T-helper 17 cell (primary cell): ENCODE measurements at regions not wholly inside any gene's neighbourhood (a gene's known extent, or its start where the extent isn't known, plus 50 kb on each side); places are given as distances from the start of the nearest gene placed in this dataset.

Experiments used
- ATAC-seq: fragments of 150-1000 bp; cut with Tn5 transposase; 2 replicates; pipeline ENCODE4 v1.10.0; 2021; ENCODE audit warnings: mild to moderate bottlenecking, moderate library complexity
- DNase-seq, 3 donors: peaks; one replicate each; pipeline versions ENCODE4 v3.0.0 to v3.0.0-alpha.2; 2020 to 2021
- H3K9me3 ChIP-seq: one replicate; pipeline ENCODE4 v1.7.0; 2013; ENCODE audit warnings: low read length, mild to moderate bottlenecking; ENCODE audit not compliant: control insufficient read depth, poor library complexity, severe bottlenecking
- H3K27ac Mint-ChIP-seq: one replicate; pipeline ENCODE4 v1.8.0; 2022; ENCODE audit warnings: mild to moderate bottlenecking, moderate library complexity, mixed read lengths
- H3K27me3 Mint-ChIP-seq: one replicate; pipeline ENCODE4 v1.8.0; 2022; ENCODE audit warnings: mixed read lengths
- H3K36me3 Mint-ChIP-seq: one replicate; pipeline ENCODE4 v1.8.0; 2022; ENCODE audit warnings: low read depth, mixed read lengths
- H3K4me1 Mint-ChIP-seq: one replicate; pipeline ENCODE4 v1.8.0; 2022; ENCODE audit warnings: mild to moderate bottlenecking, mixed read lengths
- H3K4me3 Mint-ChIP-seq: one replicate; pipeline ENCODE4 v1.8.0; 2022; ENCODE audit warnings: mild to moderate bottlenecking, moderate library complexity, mixed read lengths

DNA sequence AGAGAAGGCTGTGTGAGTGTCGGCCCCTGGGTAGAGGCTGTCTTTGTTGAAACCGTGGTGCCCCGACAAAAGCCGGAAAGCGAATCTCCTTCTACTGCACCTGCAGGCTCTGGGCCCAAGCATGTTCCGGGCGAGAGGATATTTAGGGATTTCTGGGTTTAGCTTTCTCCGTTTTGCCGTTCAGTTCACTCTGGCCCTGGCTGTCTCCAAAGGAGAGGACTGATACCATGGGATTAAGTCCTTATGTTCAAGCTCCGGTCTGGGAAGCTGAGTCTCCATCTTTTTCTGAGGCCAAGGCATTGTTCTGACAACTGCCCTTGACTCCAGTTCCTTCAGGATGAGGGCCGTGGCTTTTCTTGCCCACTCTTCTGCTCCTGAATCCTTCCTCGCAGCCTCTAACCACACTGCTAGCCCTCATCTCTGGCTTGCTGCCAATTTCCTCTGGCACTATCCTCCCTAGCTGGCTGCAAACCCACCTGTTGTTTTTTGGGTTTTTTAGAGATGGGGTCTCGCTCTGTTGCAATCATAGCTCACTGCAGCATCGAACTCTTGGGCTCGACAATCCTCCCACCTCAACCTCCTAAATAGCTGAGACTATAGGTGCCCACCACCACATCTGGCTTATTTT is 206.8 kb downstream of the SKIDA1 start:
- Mint-ChIP-seq H3K4me3 (no peak overlapping the region), H3K27me3 (peaks cover 9% of the 10 kb centered on the region), H3K36me3 (no peaks in the 10 kb centered on the region), H3K4me1 (no peaks in the 10 kb centered on the region), H3K27ac (no peak overlapping the region)
- no peak for DNase-seq
- ATAC-seq = no peak
- no peaks in the 10 kb centered on the region for H3K9me3 ChIP-seq

DNA sequence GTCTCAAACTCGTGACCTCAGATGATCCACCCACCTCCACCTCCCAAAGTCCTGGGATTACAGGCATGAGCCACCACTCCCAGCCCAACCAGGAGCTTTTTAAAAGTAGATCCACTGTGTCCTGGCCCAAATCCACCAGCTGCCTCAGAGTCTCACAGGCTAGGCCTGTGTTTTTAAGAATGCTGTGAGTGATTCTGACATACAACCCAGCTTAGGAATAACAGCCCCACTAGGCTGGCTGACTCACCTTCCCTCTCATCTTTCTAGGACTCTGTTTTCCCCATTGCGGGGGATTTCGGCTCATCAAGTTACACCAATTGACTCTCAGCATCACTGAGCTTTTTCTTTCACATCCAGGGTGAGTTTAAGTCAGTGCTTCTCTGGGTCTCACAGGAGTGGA is 207.6 kb downstream of the SKIDA1 start:
- peaks cover 12% of the 10 kb centered on the region for H3K27me3 Mint-ChIP-seq
- H3K4me3 Mint-ChIP-seq = no peak overlapping the region
- H3K4me1 Mint-ChIP-seq = no peaks in the 10 kb centered on the region
- no peaks in the 10 kb centered on the region for H3K9me3 ChIP-seq
- DNase-seq (no peak), ATAC-seq (no peak)
- no peak overlapping the region for H3K27ac Mint-ChIP-seq
- H3K36me3 Mint-ChIP-seq = no peaks in the 10 kb centered on the region

DNA sequence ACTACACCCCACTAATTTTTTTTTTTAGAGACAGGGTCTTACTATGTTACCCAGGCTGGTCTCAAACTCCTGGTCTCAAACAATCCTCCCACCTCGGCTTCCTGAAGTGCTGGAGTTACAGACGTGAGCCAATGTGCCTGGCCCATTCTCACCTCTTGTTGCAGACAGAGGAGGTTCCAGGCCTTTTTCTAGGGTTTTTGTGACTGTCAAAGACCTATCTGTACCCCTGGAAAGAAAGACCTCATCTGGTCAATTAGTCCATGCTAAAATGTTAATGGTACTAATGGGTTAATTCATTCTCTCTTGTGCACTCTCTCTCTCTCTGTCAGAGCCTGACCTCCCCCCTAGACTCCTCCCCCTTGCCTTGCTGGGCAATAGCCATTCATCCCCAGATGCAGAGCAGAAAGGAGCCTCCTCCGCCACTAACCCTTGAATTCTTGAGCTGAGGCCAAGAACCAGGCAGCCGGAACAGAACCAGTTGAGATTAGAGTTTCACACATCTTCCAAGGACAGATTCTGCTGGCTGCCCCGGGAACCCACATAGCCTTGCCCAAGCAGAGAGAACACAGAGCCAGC is 209.7 kb downstream of the SKIDA1 start:
- Mint-ChIP-seq H3K27me3 (peaks cover 12% of the 10 kb centered on the region), H3K27ac (no peak overlapping the region), H3K4me1 (no peaks in the 10 kb centered on the region), H3K4me3 (no peak overlapping the region), H3K36me3 (no peaks in the 10 kb centered on the region)
- H3K9me3 ChIP-seq = no peaks in the 10 kb centered on the region
- DNase-seq (no peak), ATAC-seq (no peak)

DNA sequence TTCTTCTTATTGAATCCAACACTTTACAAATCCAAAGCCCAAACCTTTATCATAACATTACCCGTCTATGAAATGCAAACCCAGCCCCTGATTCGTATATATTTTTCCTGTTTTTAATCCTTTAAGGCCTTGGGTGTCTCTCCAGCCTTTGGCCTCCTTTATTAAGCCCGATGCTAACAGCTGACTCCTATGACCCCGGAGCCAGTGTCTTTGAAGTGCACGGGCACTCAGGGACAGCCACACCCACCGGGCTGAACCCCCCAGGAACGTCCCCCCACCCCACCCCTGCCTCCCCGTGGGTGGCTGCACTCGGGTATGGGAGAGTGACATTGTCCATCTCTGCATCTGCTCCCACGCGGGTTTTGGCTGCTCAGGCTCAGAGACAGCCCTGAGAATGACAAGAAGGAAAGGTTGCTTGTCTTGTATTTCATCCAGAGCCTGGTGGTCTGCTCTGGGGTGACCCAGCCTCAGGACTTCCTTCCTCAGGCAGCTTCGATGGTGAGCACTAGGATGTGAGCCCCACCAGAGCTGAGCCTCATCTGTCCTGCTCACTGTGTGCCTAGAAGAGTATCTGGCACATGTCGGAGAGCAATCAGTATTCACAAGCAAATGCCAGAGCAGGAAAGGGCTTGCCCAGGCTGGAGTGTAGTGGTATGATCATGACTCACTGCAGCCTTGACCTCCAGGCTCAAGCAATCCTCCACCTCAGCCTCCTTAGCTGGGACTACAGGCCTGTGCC is 210.4 kb downstream of the SKIDA1 start:
- no peaks in the 10 kb centered on the region for H3K9me3 ChIP-seq
- ATAC-seq = no peak
- H3K27me3 Mint-ChIP-seq = peaks cover 12% of the 10 kb centered on the region
- H3K36me3 Mint-ChIP-seq = no peaks in the 10 kb centered on the region
- no peak overlapping the region for H3K27ac Mint-ChIP-seq
- H3K4me1 Mint-ChIP-seq = no peaks in the 10 kb centered on the region
- DNase-seq = no peak
- H3K4me3 Mint-ChIP-seq = no peak overlapping the region

DNA sequence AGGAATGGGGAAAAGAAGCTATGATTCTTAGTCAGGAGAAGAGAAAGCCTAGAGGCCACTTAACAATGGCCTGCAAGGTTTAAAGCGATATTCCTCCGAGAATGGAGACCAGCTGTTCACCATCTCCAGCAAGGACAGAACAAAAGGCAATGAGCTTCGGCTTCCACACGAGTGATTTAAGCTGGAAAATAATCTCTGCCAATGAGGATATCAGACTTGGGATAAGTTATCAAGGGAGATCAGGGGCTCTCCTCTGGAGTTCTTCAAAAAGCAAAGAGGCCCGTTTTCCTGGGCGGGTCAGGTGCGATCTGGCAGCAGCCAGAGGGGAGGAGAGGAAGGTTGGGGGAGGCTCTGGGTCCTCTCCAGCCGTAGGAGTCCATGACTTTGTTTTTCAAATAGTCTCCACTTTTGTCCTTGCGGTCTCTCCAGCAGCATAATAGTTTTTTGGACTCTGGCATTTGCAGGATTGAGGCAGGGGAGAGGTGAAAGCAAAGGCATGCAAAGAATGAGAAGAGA is 211.3 kb downstream of the SKIDA1 start:
- ATAC-seq = no peak
- H3K27me3 Mint-ChIP-seq = peaks cover 12% of the 10 kb centered on the region
- DNase-seq = no peak
- H3K9me3 ChIP-seq = no peaks in the 10 kb centered on the region
- H3K27ac Mint-ChIP-seq = no peak overlapping the region
- no peaks in the 10 kb centered on the region for H3K4me1 Mint-ChIP-seq
- H3K36me3 Mint-ChIP-seq = no peaks in the 10 kb centered on the region
- no peak overlapping the region for H3K4me3 Mint-ChIP-seq

DNA sequence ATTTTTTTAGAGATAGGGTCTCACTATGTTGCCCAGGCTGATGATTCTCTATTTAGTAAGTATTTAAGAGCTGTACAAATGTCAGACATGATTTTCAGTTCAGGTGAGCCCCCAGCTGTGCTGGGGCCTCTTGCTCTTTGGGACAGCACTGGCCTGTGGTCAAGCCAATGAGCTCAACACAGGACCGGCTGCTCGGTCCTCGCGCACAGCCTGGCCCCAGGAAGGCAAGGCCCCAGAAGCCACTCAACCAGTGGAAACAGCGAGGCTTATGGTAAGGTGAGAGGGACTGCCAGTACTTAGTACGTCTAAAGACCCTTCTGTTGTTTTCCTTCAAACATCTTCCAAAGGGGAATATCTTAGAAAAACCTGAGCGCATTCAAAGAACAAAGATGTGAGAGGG is 211.8 kb downstream of the SKIDA1 start:
- DNase-seq = no peak
- Mint-ChIP-seq H3K36me3 (no peaks in the 10 kb centered on the region), H3K27me3 (peaks cover 12% of the 10 kb centered on the region), H3K27ac (no peak overlapping the region), H3K4me3 (no peak overlapping the region), H3K4me1 (no peaks in the 10 kb centered on the region)
- no peaks in the 10 kb centered on the region for H3K9me3 ChIP-seq
- no peak for ATAC-seq

DNA sequence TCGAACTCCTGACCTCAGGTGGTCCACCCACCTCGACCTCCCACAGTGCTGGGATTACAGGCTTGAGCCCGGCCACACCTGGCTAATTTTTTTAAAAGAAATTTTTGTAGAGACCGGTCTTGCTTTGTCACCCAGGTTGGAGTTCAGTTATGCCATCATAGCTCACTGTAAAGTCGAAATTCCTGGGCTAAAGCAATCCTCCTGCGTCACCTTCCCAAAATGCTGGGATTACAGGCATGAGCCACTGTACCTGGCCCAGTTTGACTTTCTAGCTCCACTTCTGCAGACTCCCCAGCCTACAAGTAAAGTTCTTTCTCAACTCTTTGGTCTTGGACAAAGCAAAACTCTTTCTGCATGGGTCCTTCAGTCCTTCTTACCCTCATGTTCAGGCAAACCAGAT is 214.1 kb downstream of the SKIDA1 start:
- no peaks in the 10 kb centered on the region for H3K36me3 Mint-ChIP-seq
- no peaks in the 10 kb centered on the region for H3K9me3 ChIP-seq
- no peak overlapping the region for H3K27ac Mint-ChIP-seq
- DNase-seq (no peak), ATAC-seq (no peak)
- peaks cover 12% of the 10 kb centered on the region for H3K27me3 Mint-ChIP-seq
- no peaks in the 10 kb centered on the region for H3K4me1 Mint-ChIP-seq
- H3K4me3 Mint-ChIP-seq = no peak overlapping the region

DNA sequence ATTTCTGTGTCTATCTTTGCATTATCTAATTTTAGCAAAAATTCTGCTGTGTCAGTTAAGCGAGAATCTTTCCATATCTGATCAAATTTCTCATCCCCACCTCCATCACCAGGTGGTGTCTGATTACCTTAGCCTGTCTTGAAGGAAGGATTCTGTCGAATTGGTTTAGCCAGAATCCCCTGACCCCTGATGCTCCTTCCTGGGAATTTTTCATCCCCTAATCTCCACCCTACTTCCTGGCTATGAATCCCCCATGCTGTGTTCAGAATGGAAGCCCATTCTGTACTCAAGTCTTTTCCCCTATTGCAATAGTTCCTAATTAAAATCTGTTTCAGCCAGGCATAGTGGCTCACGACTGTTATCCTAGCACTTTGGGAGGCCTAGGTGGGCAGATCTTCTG is 216.1 kb downstream of the SKIDA1 start:
- ATAC-seq = no peak
- peaks cover 12% of the 10 kb centered on the region for H3K27me3 Mint-ChIP-seq
- no peak overlapping the region for H3K27ac Mint-ChIP-seq
- H3K36me3 Mint-ChIP-seq = no peaks in the 10 kb centered on the region
- no peak for DNase-seq
- H3K4me1 Mint-ChIP-seq = no peaks in the 10 kb centered on the region
- no peaks in the 10 kb centered on the region for H3K9me3 ChIP-seq
- H3K4me3 Mint-ChIP-seq = no peak overlapping the region

DNA sequence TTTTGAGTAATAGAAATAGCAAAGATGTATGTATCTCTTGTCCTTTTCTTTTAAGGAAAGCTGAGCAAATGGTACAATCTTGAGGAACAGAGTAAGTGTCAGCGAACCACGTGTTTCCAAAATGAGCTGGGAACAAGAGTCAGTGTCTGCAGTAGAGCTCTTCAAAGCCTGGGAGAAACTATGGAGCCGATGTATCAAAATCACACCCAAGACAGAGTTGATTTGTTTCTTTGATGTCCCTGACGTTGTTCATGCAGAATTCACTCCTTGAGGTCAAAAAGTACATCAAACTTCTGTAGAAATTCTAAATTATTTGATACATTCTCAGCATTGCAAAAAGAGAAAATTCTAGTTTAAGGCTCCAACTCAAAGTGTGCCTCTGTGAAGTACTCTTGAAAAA is 216.5 kb downstream of the SKIDA1 start:
- DNase-seq = no peak
- Mint-ChIP-seq H3K4me3 (no peak overlapping the region), H3K27me3 (peaks cover 7% of the 10 kb centered on the region), H3K27ac (no peak overlapping the region), H3K36me3 (no peaks in the 10 kb centered on the region), H3K4me1 (no peaks in the 10 kb centered on the region)
- no peaks in the 10 kb centered on the region for H3K9me3 ChIP-seq
- no peak for ATAC-seq

DNA sequence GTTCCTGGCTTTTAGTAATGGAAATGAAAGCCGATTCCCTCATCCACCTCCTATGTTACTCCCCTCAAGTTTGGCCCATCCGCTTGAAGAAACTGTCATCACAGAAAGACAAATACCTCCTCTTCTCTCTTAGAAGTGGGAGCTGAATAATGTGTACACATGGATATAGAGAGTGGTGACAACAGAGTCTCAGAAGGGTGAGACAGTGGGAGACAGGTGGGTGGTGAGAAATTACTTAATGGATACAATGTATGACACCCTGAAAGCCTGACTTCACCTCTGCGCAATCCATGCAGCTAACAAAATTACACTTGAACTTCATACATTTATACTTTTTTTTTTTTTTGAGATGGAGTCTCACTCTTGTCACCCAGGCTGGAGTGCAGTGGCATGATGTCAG is 217.5 kb downstream of the SKIDA1 start:
- Mint-ChIP-seq H3K4me1 (no peaks in the 10 kb centered on the region), H3K36me3 (no peaks in the 10 kb centered on the region), H3K27me3 (no peaks in the 10 kb centered on the region), H3K27ac (no peak overlapping the region), H3K4me3 (no peak overlapping the region)
- ATAC-seq (no peak), DNase-seq (no peak)
- H3K9me3 ChIP-seq = no peaks in the 10 kb centered on the region

DNA sequence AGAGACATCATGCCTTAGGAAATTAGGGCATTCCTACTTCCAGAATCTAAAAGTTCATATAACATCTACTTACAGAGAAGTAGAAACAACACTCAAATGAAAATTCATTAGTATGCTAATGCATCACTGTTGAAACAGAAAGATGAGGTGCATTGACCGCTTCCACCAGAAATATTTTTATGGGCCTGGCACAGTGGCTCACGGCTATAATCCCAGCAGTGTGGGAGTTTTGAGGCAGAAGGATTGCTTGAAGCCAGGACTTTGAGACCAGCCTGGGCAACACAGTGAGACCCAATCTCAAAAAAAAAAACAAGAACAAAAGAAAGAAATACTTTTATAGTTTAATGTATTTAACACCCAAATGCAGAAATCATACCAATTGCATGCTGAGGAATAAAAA is 220.9 kb downstream of the SKIDA1 start:
- Mint-ChIP-seq H3K27ac (no peak overlapping the region), H3K36me3 (no peaks in the 10 kb centered on the region), H3K4me1 (no peaks in the 10 kb centered on the region), H3K4me3 (no peak overlapping the region), H3K27me3 (no peaks in the 10 kb centered on the region)
- no peaks in the 10 kb centered on the region for H3K9me3 ChIP-seq
- DNase-seq (no peak), ATAC-seq (no peak)

DNA sequence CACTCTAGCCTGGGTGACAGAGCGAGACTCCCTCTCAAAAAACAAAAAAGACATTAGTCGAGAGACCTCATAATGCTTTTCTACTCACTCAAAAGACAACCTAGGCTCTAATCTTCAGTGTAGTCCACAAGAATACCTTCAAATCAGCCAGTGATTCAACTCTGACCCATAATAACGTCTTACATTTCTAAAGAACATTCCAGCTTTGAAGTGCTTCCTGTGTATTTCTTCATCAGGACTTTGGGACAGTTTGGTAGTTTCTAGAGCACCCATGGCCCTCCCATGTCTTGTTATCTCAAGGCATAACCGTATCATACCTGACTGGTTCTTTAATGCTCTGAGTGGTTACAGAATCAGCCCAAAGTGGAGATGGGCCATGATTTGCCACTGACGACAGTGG is 221.3 kb downstream of the SKIDA1 start:
- ATAC-seq (no peak), DNase-seq (no peak)
- Mint-ChIP-seq H3K27me3 (peaks cover under 1% of the 10 kb centered on the region), H3K4me3 (no peak overlapping the region), H3K4me1 (no peaks in the 10 kb centered on the region), H3K36me3 (no peaks in the 10 kb centered on the region), H3K27ac (no peak overlapping the region)
- H3K9me3 ChIP-seq = no peaks in the 10 kb centered on the region

DNA sequence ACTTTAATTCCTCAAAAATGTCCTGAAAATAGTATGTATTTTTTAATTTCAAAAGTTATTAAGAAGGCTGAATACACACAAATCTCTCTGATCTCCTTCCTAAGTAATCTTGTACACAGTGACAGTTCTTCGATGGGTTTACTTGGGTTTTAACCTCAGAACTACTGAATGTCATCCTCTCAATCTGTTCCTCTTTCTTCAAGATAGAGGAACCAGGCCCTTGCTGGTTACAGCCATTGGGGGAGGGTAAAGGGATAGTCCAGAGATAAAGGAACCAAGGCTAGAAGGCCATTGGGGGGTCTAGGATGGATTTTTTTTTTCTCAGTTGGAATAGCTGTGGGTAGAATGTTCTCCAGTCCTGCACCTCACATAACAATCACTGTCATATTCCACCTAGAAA is 224.9 kb downstream of the SKIDA1 start:
- Mint-ChIP-seq H3K36me3 (no peaks in the 10 kb centered on the region), H3K4me3 (no peak overlapping the region), H3K4me1 (peaks cover under 1% of the 10 kb centered on the region), H3K27ac (no peak overlapping the region), H3K27me3 (peaks cover 24% of the 10 kb centered on the region)
- ATAC-seq (no peak), DNase-seq (no peak)
- H3K9me3 ChIP-seq = no peaks in the 10 kb centered on the region

DNA sequence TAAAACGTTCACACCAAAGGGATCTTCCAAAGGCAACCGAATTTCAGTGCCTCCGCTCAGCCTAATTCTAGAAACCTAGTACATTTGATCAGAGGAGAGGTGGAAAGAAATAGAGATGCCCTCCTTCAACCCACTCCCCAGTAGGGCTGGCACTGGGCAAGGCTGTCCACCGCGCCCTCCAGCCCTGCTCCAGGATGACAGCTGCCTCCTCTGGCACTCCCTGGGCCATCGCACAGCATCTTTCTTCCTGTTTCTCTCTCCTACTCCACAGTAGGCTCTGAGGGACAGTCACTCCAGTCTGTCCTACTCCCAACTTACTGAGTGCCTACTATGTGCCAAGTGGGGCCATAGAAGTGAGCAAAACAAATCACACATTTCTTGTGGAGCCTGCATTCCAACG is 226.2 kb downstream of the SKIDA1 start:
- no peaks in the 10 kb centered on the region for H3K36me3 Mint-ChIP-seq
- no peak overlapping the region for H3K4me3 Mint-ChIP-seq
- DNase-seq (no peak), ATAC-seq (no peak)
- peaks cover 30% of the 10 kb centered on the region for H3K27me3 Mint-ChIP-seq
- H3K4me1 Mint-ChIP-seq = peaks cover 2% of the 10 kb centered on the region
- no peak overlapping the region for H3K27ac Mint-ChIP-seq
- H3K9me3 ChIP-seq = no peaks in the 10 kb centered on the region
